Activated B cell treated with CpG ODN at 0.5 μM for 24 hours (primary cell): ENCODE measurements at regions not wholly inside any gene's neighbourhood (a gene's known extent, or its start where the extent isn't known, plus 50 kb on each side); places are given as distances from the start of the nearest gene placed in this dataset.

Source experiments
- ATAC-seq: fragments of 200-7000 bp; cut with Tn5 transposase; one replicate; pipeline ENCODE4 v1.10.0; 2021; ENCODE audit warnings: low read depth, mild to moderate bottlenecking, moderate library complexity
- CTCF ChIA-PET: fragments of 350-600 bp; sonication (Branson Sonifier 250); formaldehyde crosslinking; loops from one replicate; lab custom pipeline; 2021; ENCODE audit warnings: antibody characterized with exemption; lab: Charles Lee
- POLR2A ChIA-PET: fragments of 350-600 bp; sonication (Branson Sonifier 250); formaldehyde crosslinking; loops from one replicate; lab custom pipeline; 2021; ENCODE audit warnings: antibody characterized with exemption; lab: Charles Lee
- DNase-seq: peaks from one replicate; pipeline ENCODE4 v3.0.0; 2022
- H3K27ac Mint-ChIP-seq: one replicate; pipeline ENCODE4 v1.8.0; 2020; ENCODE audit warnings: mixed read lengths
- H3K27me3 Mint-ChIP-seq: one replicate; pipeline ENCODE4 v1.8.0; 2021; ENCODE audit warnings: mixed read lengths
- H3K36me3 Mint-ChIP-seq: one replicate; pipeline ENCODE4 v1.8.0; 2021; ENCODE audit warnings: low read depth, mixed read lengths
- H3K4me1 Mint-ChIP-seq: one replicate; pipeline ENCODE4 v1.8.0; 2021; ENCODE audit warnings: mixed read lengths
- H3K4me3 Mint-ChIP-seq: one replicate; pipeline ENCODE4 v1.8.0; 2020; ENCODE audit warnings: mild to moderate bottlenecking, mixed read lengths
- H3K9me3 Mint-ChIP-seq: one replicate; pipeline ENCODE4 v1.8.0; 2020; ENCODE audit warnings: mixed read lengths
- intact Hi-C: fragments of 100-400 bp; cut with micrococcal nuclease; formaldehyde crosslinking; loops from one replicate; pipeline ENCODE4 v1.15.1; 2024
- TF ChIP-seq, protein P1 (sequence below): fragments of 200-600 bp; IDR thresholded peaks from one replicate; pipeline ENCODE4 v1.8.0; 2022; ENCODE audit warnings: antibody characterized with exemption, mild to moderate bottlenecking

- Mint-ChIP-seq H3K27ac (no peak overlapping the region), H3K36me3 (no peaks in the 10 kb centered on the region), H3K9me3 (no peaks in the 10 kb centered on the region), H3K4me1 (no peaks in the 10 kb centered on the region), H3K27me3 (no peaks in the 10 kb centered on the region), H3K4me3 (no peak overlapping the region)
- ATAC-seq (no peak), DNase-seq (no peak)
- intact Hi-C loops = no loop called here
- ChIA-PET POLR2A (no interaction called here), CTCF (no interaction called here)
- TF ChIP-seq, protein P1, sequence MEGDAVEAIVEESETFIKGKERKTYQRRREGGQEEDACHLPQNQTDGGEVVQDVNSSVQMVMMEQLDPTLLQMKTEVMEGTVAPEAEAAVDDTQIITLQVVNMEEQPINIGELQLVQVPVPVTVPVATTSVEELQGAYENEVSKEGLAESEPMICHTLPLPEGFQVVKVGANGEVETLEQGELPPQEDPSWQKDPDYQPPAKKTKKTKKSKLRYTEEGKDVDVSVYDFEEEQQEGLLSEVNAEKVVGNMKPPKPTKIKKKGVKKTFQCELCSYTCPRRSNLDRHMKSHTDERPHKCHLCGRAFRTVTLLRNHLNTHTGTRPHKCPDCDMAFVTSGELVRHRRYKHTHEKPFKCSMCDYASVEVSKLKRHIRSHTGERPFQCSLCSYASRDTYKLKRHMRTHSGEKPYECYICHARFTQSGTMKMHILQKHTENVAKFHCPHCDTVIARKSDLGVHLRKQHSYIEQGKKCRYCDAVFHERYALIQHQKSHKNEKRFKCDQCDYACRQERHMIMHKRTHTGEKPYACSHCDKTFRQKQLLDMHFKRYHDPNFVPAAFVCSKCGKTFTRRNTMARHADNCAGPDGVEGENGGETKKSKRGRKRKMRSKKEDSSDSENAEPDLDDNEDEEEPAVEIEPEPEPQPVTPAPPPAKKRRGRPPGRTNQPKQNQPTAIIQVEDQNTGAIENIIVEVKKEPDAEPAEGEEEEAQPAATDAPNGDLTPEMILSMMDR = no peak
Measured at GRCh38 chr18:34562252-34562870, 147.7 kb upstream of the DTNA start.

DNA sequence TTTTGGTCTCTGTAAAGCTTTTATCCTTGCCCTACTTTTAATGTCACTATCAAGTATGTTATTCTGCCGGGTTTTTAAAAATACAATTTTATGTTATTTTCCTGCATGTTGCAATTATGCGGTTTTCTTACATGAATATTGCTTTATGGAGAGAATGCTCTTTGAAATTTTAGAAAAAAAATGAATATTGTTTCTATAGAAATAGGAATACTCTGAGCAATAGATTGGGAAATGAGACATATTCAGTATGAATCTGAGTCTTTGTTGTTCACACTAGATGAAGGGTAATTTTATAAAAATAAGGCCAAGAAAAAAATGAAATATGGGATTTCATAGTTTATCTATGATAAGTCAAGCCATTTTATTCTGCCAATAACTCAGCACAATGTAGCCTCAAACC lies 142.2 kb upstream of the DTNA start:
- Mint-ChIP-seq H3K9me3 (no peaks in the 10 kb centered on the region), H3K36me3 (no peaks in the 10 kb centered on the region), H3K27ac (no peak overlapping the region), H3K4me1 (no peaks in the 10 kb centered on the region), H3K27me3 (no peaks in the 10 kb centered on the region), H3K4me3 (no peak overlapping the region)
- ChIA-PET CTCF (no interaction called here), POLR2A (no interaction called here)
- intact Hi-C loops = no loop called here
- TF ChIP-seq, protein P1 = no peak
- DNase-seq = no peak
- ATAC-seq = no peak

DNA sequence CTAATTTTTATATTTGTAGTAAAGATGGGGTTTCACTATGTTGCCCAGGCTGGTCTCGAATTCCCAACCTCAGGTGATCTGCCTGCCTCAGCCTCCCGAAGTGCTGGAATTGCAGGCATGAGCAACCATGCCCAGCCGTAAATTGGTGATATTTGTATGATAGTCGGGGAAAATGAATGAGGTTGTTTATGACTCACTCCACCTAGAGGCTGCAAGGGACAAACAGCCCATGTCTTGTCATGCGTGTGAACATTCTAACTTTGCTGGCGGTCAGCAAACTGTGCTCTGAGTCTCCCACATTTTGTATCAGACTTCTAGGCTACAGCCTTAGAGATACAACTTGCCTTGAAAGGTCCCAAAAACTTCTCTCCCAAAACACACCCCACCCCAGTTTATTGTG lies 133.5 kb upstream of the DTNA start:
- no peaks in the 10 kb centered on the region for H3K4me1 Mint-ChIP-seq
- H3K9me3 Mint-ChIP-seq = peaks cover 2% of the 10 kb centered on the region
- no peaks in the 10 kb centered on the region for H3K27me3 Mint-ChIP-seq
- no peak overlapping the region for H3K4me3 Mint-ChIP-seq
- TF ChIP-seq, protein P1 = no peak
- intact Hi-C loops = no loop called here
- ATAC-seq (no peak), DNase-seq (no peak)
- POLR2A ChIA-PET = no interaction called here
- no peak overlapping the region for H3K27ac Mint-ChIP-seq
- CTCF ChIA-PET = no interaction called here
- no peaks in the 10 kb centered on the region for H3K36me3 Mint-ChIP-seq

GRCh38 chr18:34583895-34584294 lies 126.2 kb upstream of the DTNA start:
- Mint-ChIP-seq H3K4me1 (no peaks in the 10 kb centered on the region), H3K27ac (no peak overlapping the region), H3K36me3 (no peaks in the 10 kb centered on the region), H3K9me3 (peaks cover 2% of the 10 kb centered on the region), H3K4me3 (no peak overlapping the region), H3K27me3 (no peaks in the 10 kb centered on the region)
- ChIA-PET POLR2A (no interaction called here), CTCF (no interaction called here)
- no peak for DNase-seq
- intact Hi-C loops = no loop called here
- no peak for ATAC-seq
- TF ChIP-seq, protein P1 = no peak

DNA sequence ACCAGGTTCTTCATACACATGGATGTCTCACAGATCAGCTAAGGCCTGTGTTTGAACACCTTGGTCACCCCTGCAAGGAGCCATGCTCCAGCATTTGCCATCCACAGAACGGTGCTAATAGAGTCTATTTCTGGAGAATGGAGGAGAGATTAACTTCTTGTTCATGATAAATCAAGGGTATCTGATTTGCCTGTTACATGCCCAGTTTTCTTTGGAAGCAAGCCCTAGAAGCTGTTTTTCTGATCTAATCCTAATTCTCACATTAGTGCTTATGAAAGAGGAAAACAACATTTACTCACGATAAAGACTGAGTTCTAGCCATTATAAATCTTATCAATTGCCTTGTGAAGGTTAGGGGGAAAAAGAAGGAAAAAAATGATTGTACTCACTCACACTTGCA lies 119.6 kb upstream of the DTNA start:
- POLR2A ChIA-PET = no interaction called here
- CTCF ChIA-PET = no interaction called here
- TF ChIP-seq, protein P1 = no peak
- DNase-seq = no peak
- Mint-ChIP-seq H3K4me1 (no peaks in the 10 kb centered on the region), H3K36me3 (no peaks in the 10 kb centered on the region), H3K9me3 (no peaks in the 10 kb centered on the region), H3K27me3 (no peaks in the 10 kb centered on the region), H3K4me3 (no peak overlapping the region), H3K27ac (no peak overlapping the region)
- ATAC-seq = no peak
- intact Hi-C loops = no loop called here
